BLaER1 (cell line): ENCODE measurements at regions not wholly inside any gene's neighbourhood (a gene's known extent, or its start where the extent isn't known, plus 50 kb on each side); places are given as distances from the start of the nearest gene placed in this dataset.

Experiments
- H3K27ac ChIP-seq: shearing (Covaris generic); formaldehyde crosslinking; 2 replicates; pipeline ENCODE4 v1.8.1; 2022
- H3K27me3 ChIP-seq: shearing (Covaris generic); formaldehyde crosslinking; 2 replicates; pipeline ENCODE4 v1.8.1; 2022
- H3K36me3 ChIP-seq: shearing (Covaris generic); formaldehyde crosslinking; 2 replicates; pipeline ENCODE4 v1.8.1; 2022
- H3K4me1 ChIP-seq: shearing (Covaris generic); formaldehyde crosslinking; 2 replicates; pipeline ENCODE4 v1.8.1; 2022
- H3K4me2 ChIP-seq: shearing (Covaris generic); formaldehyde crosslinking; 2 replicates; pipeline ENCODE4 v1.8.1; 2022
- H3K4me3 ChIP-seq: shearing (Covaris generic); formaldehyde crosslinking; 2 replicates; pipeline ENCODE4 v1.8.1; 2022
- H3K9ac ChIP-seq: shearing (Covaris generic); formaldehyde crosslinking; 2 replicates; pipeline ENCODE4 v1.8.1; 2022
- H3K9me3 ChIP-seq: shearing (Covaris generic); formaldehyde crosslinking; 2 replicates; pipeline ENCODE4 v1.8.1; 2022
- H4K20me1 ChIP-seq: shearing (Covaris generic); formaldehyde crosslinking; 2 replicates; pipeline ENCODE4 v1.8.1; 2022
- Cebpa-rat ChIP-seq: shearing (Covaris generic); IDR thresholded peaks from 2 replicates; pipeline ENCODE4 v1.8.1; 2022

DNA sequence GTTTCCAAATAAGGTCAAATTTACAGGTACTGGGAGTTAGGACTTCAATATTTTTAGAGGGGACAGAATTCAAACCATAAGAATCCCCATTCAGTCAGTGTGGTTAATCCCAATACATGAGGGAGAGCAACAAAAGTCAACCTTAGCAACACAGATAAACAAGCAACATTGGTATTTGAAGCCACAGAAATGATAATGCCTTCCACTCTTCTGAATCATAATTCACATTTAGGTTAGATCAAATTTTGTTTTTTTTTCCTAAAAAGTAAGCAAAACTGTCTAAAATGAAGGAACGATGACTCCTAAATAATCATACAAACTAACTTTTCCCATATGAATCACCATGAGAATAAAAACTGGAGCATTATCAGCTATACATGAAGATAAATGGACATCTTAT lies 246.0 kb upstream of the TENT5A start:
- Histone ChIP-seq H3K4me2 (no peak overlapping the region), H3K27ac (no peak overlapping the region), H3K4me3 (no peak overlapping the region), H3K36me3 (no peaks in the 10 kb centered on the region), H3K27me3 (no peaks in the 10 kb centered on the region), H3K4me1 (no peaks in the 10 kb centered on the region), H4K20me1 (no peaks in the 10 kb centered on the region), H3K9me3 (no peaks in the 10 kb centered on the region), H3K9ac (no peak overlapping the region)
- TF ChIP-seq Cebpa-rat, result no peak

DNA sequence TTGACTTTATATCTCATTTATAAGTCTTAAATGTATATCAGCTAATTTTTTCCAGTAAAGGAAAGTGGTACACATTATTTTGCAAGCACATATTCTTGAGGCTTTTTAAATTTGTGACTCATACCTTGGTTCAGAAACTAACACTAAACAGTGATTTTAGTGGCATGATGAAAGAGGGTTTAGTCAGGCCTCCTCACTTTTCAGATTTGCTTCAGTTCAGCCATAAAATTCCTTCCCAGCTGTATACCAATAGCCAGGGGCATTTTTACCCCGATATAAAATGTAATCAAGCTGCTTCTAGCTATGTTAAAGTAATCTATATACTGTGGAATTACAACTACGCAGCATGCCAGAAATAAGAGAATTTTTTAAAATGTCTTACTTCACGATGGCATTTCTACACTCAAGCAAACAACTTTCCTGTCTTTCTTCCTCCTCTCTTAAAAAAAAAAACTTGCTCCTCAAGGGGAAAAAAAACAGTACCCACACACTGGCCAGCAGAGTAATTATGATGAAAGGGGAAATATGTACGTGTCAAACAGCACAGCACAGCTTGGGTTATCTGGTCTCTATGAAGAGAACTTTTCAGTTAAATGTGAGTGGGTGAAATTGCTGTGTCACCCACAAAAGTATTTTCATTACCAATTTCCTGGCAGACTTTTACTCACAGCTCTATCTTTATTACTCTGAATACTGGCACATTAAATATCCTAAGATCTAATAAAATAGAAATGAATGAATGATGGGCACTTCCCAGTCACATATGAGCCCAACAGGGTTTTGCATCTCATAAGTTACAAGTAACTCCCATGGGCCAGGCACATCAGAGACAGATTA lies 244.8 kb upstream of the TENT5A start:
- no peaks in the 10 kb centered on the region for H3K4me1 ChIP-seq
- no peak for TF ChIP-seq Cebpa-rat
- H3K4me3 ChIP-seq, result no peak overlapping the region
- H3K27me3 ChIP-seq, result no peaks in the 10 kb centered on the region
- no peaks in the 10 kb centered on the region for H3K9me3 ChIP-seq
- H3K27ac ChIP-seq, result no peak overlapping the region
- H3K4me2 ChIP-seq, result no peak overlapping the region
- H4K20me1 ChIP-seq, result no peaks in the 10 kb centered on the region
- no peak overlapping the region for H3K9ac ChIP-seq
- no peaks in the 10 kb centered on the region for H3K36me3 ChIP-seq

DNA sequence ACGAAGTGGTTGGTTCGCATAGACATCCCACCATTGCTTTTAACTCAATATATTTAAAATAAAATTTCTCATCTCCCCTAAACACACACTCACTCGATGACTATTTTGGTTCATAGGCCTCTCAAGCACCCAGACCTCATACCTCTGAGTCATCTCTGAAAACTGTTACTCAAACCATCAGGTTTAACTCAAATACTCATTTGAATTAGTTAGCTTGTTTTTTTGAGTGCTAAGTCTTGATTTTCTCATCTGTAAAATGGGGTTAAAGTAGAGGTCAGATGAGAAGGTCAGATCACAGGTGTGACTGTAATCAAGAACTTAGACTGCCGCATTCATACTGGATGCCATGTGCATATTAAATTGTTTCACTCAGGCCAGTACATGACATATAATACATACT lies 243.9 kb upstream of the TENT5A start:
- no peak overlapping the region for H3K27ac ChIP-seq
- no peak overlapping the region for H3K9ac ChIP-seq
- no peak for TF ChIP-seq Cebpa-rat
- H3K4me2 ChIP-seq, result no peak overlapping the region
- H3K36me3 ChIP-seq, result no peaks in the 10 kb centered on the region
- no peaks in the 10 kb centered on the region for H3K9me3 ChIP-seq
- H4K20me1 ChIP-seq, result no peaks in the 10 kb centered on the region
- H3K27me3 ChIP-seq, result no peaks in the 10 kb centered on the region
- H3K4me3 ChIP-seq, result no peak overlapping the region
- H3K4me1 ChIP-seq, result no peaks in the 10 kb centered on the region

DNA sequence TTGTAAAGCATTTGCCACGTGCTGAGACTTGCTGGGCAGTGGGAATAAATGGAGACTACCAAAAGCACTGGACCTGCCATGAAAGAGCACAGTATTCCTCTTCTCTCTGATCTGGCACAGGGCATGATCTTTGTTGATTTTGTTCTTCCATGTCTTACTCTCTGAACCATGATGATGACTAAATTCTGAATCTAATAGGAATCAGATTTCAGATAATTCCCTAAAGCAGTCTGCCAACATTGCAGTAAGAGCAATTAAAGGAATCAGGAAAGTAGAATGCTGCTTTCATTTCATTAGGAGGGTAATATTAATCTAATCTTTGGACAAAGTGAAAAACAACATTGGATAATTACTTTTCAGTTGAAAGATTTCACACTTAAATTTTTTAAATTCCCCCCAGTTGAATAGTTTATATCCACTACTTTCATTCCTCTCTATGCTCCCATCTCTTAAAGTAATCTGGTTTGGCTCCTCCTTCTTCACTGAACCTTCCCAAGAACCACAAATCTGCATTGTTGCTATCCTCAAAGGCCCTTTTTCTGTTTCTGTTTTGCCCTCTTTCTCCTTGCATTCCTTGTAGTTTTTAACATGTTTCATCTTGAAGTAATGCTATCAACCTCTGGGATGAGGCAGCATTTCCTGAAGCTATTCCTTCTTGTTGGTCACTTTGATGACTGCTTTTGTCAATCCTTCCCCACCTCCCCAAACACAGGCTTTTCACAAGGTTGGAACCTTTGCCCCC lies 243.2 kb upstream of the TENT5A start:
- H3K27ac ChIP-seq, result no peak overlapping the region
- no peak overlapping the region for H3K4me2 ChIP-seq
- H3K36me3 ChIP-seq, result no peaks in the 10 kb centered on the region
- no peak for TF ChIP-seq Cebpa-rat
- no peaks in the 10 kb centered on the region for H4K20me1 ChIP-seq
- no peak overlapping the region for H3K9ac ChIP-seq
- no peak overlapping the region for H3K4me3 ChIP-seq
- no peaks in the 10 kb centered on the region for H3K4me1 ChIP-seq
- no peaks in the 10 kb centered on the region for H3K27me3 ChIP-seq
- H3K9me3 ChIP-seq, result no peaks in the 10 kb centered on the region

DNA sequence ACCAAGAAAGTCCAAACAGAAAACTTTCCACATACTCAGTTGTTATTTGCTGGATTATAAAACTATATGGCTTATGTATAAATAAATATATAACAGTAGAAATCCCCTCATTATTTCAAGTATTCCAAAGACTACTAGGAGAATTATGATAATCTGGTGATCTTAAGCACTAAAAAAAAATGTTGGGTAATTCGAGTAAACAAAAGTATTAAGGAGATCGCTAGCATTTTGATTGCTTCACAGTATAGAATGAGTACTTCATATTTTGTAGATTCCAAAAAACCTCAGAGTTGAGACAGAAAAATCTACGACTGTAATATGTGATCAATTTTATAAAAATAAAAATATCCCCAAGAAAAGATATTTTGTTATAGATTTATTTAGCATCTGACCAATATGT lies 236.4 kb upstream of the TENT5A start:
- no peak overlapping the region for H3K4me2 ChIP-seq

DNA sequence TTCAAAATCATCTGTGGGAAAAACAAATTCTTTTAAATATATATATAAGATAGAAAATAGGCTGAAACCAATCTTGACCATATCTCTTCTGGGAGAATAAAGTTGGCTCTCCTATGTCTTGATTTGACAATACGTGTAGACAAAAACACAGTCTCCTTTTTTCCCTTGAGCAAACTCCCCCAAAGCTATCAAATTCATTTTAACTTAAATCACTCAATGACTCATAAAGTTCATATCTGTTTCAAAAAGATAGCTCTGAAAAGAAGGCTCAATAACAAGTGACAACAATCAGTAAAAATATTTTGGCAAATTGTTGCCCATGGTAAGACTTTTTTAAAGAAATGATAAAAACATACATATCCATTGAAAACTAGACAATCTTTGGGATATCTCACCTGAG lies 236.0 kb upstream of the TENT5A start:
- H3K27me3 ChIP-seq, result no peaks in the 10 kb centered on the region
- no peak for TF ChIP-seq Cebpa-rat
- H3K4me1 ChIP-seq, result no peaks in the 10 kb centered on the region
- H3K36me3 ChIP-seq, result no peaks in the 10 kb centered on the region
- no peak overlapping the region for H3K4me3 ChIP-seq
- no peak overlapping the region for H3K4me2 ChIP-seq
- H3K9me3 ChIP-seq, result no peaks in the 10 kb centered on the region
- no peak overlapping the region for H3K9ac ChIP-seq
- H4K20me1 ChIP-seq, result no peaks in the 10 kb centered on the region
- H3K27ac ChIP-seq, result no peak overlapping the region

More for the DNA sequence above, 236.4 kb upstream of the TENT5A start:
- H3K36me3 ChIP-seq, result no peaks in the 10 kb centered on the region
- no peaks in the 10 kb centered on the region for H3K9me3 ChIP-seq
- no peaks in the 10 kb centered on the region for H3K4me1 ChIP-seq
- no peak overlapping the region for H3K4me3 ChIP-seq
- no peak overlapping the region for H3K27ac ChIP-seq
- H4K20me1 ChIP-seq, result no peaks in the 10 kb centered on the region
- H3K9ac ChIP-seq, result no peak overlapping the region
- no peaks in the 10 kb centered on the region for H3K27me3 ChIP-seq
- TF ChIP-seq Cebpa-rat, result no peak

DNA sequence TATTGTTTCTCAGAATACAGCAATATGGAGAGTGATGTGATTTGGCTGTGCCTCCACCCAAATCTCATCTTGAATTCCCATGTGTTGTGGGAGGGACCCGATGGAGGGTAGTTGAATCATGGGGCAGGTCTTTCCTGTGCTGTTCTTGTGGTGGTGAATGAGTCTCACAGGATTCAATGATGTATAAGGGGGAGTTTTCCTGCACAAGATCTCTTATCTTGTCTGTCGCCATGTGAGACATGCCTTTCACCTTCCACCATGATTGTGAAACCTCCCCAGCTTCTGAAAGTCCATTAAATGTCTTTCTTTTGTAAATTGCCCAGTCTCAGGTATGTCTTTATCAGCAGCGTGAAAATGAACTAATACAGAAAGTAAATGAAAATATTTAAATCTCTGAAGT lies 234.8 kb upstream of the TENT5A start:
- Histone ChIP-seq H3K36me3 (no peaks in the 10 kb centered on the region), H4K20me1 (no peaks in the 10 kb centered on the region), H3K9me3 (no peaks in the 10 kb centered on the region), H3K4me1 (no peaks in the 10 kb centered on the region), H3K4me3 (no peak overlapping the region), H3K4me2 (no peak overlapping the region), H3K9ac (no peak overlapping the region), H3K27me3 (no peaks in the 10 kb centered on the region), H3K27ac (no peak overlapping the region)
- no peak for TF ChIP-seq Cebpa-rat

DNA sequence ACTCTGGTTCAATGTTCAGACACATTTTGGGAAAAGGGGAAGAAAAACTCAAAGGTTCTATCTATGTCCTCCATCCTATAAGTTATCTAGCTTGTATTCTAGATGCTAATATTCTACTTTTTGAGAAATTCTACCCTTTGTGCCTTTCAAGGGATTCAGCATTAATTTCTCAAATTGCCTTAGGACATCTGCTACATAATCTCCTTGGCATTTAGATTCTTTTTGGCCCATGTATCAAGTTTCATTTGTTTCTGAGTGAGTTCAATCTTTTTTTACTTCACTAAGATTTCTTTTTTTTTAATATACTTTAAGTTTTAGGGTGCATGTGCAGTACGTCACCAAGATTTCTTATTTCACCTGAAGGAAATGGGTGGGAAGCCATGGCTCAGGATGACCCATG lies 232.7 kb upstream of the TENT5A start:
- no peaks in the 10 kb centered on the region for H4K20me1 ChIP-seq
- H3K4me1 ChIP-seq, result no peaks in the 10 kb centered on the region

DNA sequence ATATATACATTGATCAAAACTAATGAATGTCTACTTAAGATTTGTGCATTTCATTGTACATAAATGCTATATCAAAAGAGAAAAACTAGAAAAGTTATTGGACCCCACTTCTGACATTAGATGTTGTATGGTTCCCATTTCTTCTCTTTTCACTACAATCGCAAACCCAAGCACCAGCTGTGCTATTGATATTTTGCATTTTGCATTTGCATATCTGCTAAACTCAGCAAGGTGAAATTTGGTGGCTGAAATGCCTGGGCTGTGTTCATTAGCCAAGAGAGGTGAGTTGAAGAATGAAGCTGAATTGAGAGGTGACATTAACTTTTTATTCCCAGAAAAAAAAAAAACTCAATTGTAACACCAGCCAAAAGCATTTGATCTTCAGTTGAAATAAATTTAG lies 232.1 kb upstream of the TENT5A start:
- no peaks in the 10 kb centered on the region for H3K27me3 ChIP-seq
- H3K4me1 ChIP-seq, result no peaks in the 10 kb centered on the region
- H3K9ac ChIP-seq, result no peak overlapping the region
- no peak overlapping the region for H3K4me3 ChIP-seq
- no peak overlapping the region for H3K27ac ChIP-seq
- no peak overlapping the region for H3K4me2 ChIP-seq
- no peak for TF ChIP-seq Cebpa-rat
- H3K36me3 ChIP-seq, result no peaks in the 10 kb centered on the region
- H4K20me1 ChIP-seq, result no peaks in the 10 kb centered on the region
- no peaks in the 10 kb centered on the region for H3K9me3 ChIP-seq

More for the DNA sequence above, 232.7 kb upstream of the TENT5A start:
- no peaks in the 10 kb centered on the region for H3K27me3 ChIP-seq
- H3K4me3 ChIP-seq, result no peak overlapping the region
- H3K27ac ChIP-seq, result no peak overlapping the region
- no peak for TF ChIP-seq Cebpa-rat
- no peaks in the 10 kb centered on the region for H3K9me3 ChIP-seq
- H3K4me2 ChIP-seq, result no peak overlapping the region
- H3K9ac ChIP-seq, result no peak overlapping the region
- H3K36me3 ChIP-seq, result no peaks in the 10 kb centered on the region

DNA sequence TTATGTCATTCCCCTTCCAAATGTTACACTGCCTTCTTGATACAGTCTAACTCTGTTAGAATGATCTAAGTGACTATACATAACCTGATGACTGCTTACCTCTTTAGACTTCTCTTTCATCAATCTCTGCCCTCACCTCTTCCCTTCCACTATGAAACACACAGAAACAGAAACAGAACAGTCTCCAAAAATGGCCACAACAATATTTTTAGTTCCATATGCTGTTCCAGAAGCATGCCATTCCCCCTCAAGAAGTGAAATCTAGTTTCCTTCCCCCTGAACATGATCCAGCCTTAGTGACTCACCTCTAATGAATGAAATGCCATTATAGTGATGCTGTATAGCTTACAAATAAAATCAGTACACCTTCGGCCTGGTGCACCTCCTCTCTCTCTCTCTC lies 229.3 kb upstream of the TENT5A start:
- H3K4me2 ChIP-seq, result no peak overlapping the region
- H3K36me3 ChIP-seq, result no peaks in the 10 kb centered on the region
- H3K27ac ChIP-seq, result no peak overlapping the region
- no peak overlapping the region for H3K4me3 ChIP-seq
- no peaks in the 10 kb centered on the region for H3K4me1 ChIP-seq
- TF ChIP-seq Cebpa-rat, result no peak
- H3K27me3 ChIP-seq, result no peaks in the 10 kb centered on the region
- H3K9ac ChIP-seq, result no peak overlapping the region
- no peaks in the 10 kb centered on the region for H4K20me1 ChIP-seq
- H3K9me3 ChIP-seq, result no peaks in the 10 kb centered on the region
